Spleen (tissue), 11 donors: ENCODE measurements at regions not wholly inside any gene's neighbourhood (a gene's known extent, or its start where the extent isn't known, plus 50 kb on each side); places are given as distances from the start of the nearest gene placed in this dataset.
"Not testable (repeated sequence)": the region's sequence is repeated elsewhere in the genome, so short reads cannot be mapped to it uniquely, and the experiment has no call there.

ENCODE experiments used
- DNase-seq: peaks from one replicate; pipeline ENCODE4 v3.0.0-alpha.2; 2020
- H3K27ac ChIP-seq, 8 donors: fragments of 200-600 bp; sonication (generic) in 7 of 8; 1 replicate in 4 of 8; 2 replicates in 4 of 8; pipeline versions ENCODE4 v1.5.0 to v1.8.0; 2016 to 2021; ENCODE audit warnings: inconsistent platforms in 4 of 8, mild to moderate bottlenecking in 4 of 8, moderate library complexity in 1 of 8
- H3K27me3 ChIP-seq, 7 donors: fragments of 200-600 bp; sonication (generic) in 6 of 7; replicated peaks in 1 of 7; 1 replicate in 4 of 7; 2 replicates in 3 of 7; pipeline versions ENCODE4 v1.5.0 to v1.8.0; 2016 to 2021; ENCODE audit warnings: inconsistent platforms in 3 of 7, mild to moderate bottlenecking in 1 of 7
- H3K36me3 ChIP-seq, 6 donors: fragments of 200-600 bp; sonication (generic) in 5 of 6; 1 replicate in 4 of 6; 2 replicates in 2 of 6; pipeline versions ENCODE4 v1.5.0 to v1.8.0; 2016 to 2021; ENCODE audit warnings: inconsistent platforms in 2 of 6
- H3K4me1 ChIP-seq, 6 donors: fragments of 200-600 bp; sonication (generic) in 5 of 6; 1 replicate in 3 of 6; 2 replicates in 3 of 6; pipeline versions ENCODE4 v1.5.0 to v1.8.0; 2016 to 2021; ENCODE audit warnings: inconsistent platforms in 3 of 6
- H3K4me3 ChIP-seq, 8 donors: fragments of 200-600 bp; sonication (generic) in 7 of 8; 1 replicate in 4 of 8; 2 replicates in 4 of 8; pipeline versions ENCODE4 v1.5.0 to v1.8.0; 2016 to 2021; ENCODE audit warnings: inconsistent platforms in 4 of 8, mild to moderate bottlenecking in 4 of 8, moderate library complexity in 2 of 8
- H3K9me3 ChIP-seq, 8 donors: fragments of 200-600 bp; sonication (generic) in 7 of 8; 1 replicate in 4 of 8; 2 replicates in 4 of 8; pipeline versions ENCODE4 v1.5.0 to v1.8.0; 2016 to 2021; ENCODE audit warnings: inconsistent platforms in 4 of 8
- POLR2A ChIP-seq, 3 donors: fragments of 450-650 bp; IDR thresholded peaks; one replicate each; pipeline ENCODE4 v1.5.1; 2017; ENCODE audit warnings: antibody characterized with exemption in 3 of 3, mild to moderate bottlenecking in 1 of 3
- POLR2AphosphoS5 ChIP-seq, 3 donors: sonication (generic); formaldehyde crosslinking; IDR thresholded peaks; one replicate each; pipeline ENCODE4 v1.5.1; 2017; ENCODE audit warnings: antibody characterized with exemption in 3 of 3
- WGBS, 5 donors: extraction: QIAGEN DNeasy Blood & Tissue Kit in 3 of 5; methylation state at CpG; one replicate each; pipeline versions ENCODE4 v1.1.5 to v1.1.7; 2013 to 2018; 5-methylcytosine and 5-hydroxymethylcytosine counted together
- intact Hi-C: fragments of 100-400 bp; cut with DNase I; formaldehyde crosslinking; loops from one replicate; pipeline ENCODE4 v1.15.0; 2023; ENCODE audit warnings: low total_unique reads
- TF ChIP-seq, protein P1 (sequence below), 11 experiments: fragments of 200-600 bp in 7 of 11; fragments of 450-650 bp in 4 of 11; sonication (generic) in 4 of 11; IDR thresholded peaks in 8 of 11; conservative IDR thresholded peaks in 3 of 11; 1 replicate in 7 of 11; 2 replicates in 4 of 11; pipeline versions ENCODE4 v1.4.0 to v1.8.0; 2016 to 2021; ENCODE audit warnings: antibody characterized with exemption in 11 of 11, inconsistent platforms in 4 of 11, mild to moderate bottlenecking in 1 of 11
- donor health status: healthy with polysubstance abuse.
- donor health status: DM: no; HTN: no; CAD: no; lungs with moderate emphysema.
- donor health status: DM: no; HTN: no; CAD: no.
- donor health status: Bipolar disorder and iron deficiency.
- donor health status: healthy.
- donor health status: DM: no; HTN: no; CAD: no.
- donor health status: DM: yes; HTN: yes; CAD: no.

- 77 to 93% (median 88%) methylated on average over 4 of the region's 4 CpGs for WGBS, 5 donors
- peaks cover 0 to 5% (median 0%) of the 10 kb centered on the region in 6 donors for H3K4me1 ChIP-seq
- no peak overlapping the region for H3K27ac ChIP-seq
- H3K27me3 ChIP-seq, result no peaks in the 10 kb centered on the region
- no peaks in the 10 kb centered on the region for H3K36me3 ChIP-seq
- peaks cover 0 to 7% (median 3%) of the 10 kb centered on the region in 8 donors for H3K9me3 ChIP-seq
- H3K4me3 ChIP-seq, result no peak overlapping the region
- TF ChIP-seq POLR2AphosphoS5 (IDR thresholded peaks at IDR 0.05) (no peak), POLR2A (IDR thresholded peaks at IDR 0.05) (no peak)
- TF ChIP-seq, protein P1, sequence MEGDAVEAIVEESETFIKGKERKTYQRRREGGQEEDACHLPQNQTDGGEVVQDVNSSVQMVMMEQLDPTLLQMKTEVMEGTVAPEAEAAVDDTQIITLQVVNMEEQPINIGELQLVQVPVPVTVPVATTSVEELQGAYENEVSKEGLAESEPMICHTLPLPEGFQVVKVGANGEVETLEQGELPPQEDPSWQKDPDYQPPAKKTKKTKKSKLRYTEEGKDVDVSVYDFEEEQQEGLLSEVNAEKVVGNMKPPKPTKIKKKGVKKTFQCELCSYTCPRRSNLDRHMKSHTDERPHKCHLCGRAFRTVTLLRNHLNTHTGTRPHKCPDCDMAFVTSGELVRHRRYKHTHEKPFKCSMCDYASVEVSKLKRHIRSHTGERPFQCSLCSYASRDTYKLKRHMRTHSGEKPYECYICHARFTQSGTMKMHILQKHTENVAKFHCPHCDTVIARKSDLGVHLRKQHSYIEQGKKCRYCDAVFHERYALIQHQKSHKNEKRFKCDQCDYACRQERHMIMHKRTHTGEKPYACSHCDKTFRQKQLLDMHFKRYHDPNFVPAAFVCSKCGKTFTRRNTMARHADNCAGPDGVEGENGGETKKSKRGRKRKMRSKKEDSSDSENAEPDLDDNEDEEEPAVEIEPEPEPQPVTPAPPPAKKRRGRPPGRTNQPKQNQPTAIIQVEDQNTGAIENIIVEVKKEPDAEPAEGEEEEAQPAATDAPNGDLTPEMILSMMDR (IDR thresholded peaks at IDR 0.05 in 8 of 11, conservative IDR thresholded peaks at IDR 0.05 in 3 of 11), result no peak
- intact Hi-C loops, result no loop called here
- DNase-seq, result no peak
These were observed 65.4 kb downstream of the SMIM38 start for GRCh38 chr11:69221086-69221485.

DNA sequence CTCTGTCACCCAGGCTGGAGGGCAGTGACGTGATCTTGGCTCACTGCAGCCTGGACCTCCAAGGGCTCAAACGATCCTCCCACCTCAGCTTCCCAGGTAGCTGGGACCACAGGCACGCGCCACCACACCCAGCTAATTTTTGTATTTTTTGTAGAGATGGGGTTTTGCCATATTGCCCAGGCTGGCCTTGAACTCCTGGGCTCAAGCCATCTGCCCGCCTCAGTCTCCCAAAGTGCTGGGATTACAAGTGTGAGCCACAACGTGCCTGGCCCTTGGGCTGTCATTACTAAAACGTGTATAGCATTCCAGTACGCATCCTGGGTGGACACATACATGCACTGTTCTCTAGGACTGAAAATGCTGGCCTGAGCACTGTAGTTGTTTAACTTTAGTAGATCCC is 65.9 kb downstream of the SMIM38 start:
- DNase-seq, H3K36me3 ChIP-seq, intact Hi-C loops, H3K4me3 ChIP-seq, H3K27ac ChIP-seq, H3K27me3 ChIP-seq, H3K4me1 ChIP-seq: not testable (repeated sequence)
- H3K9me3 ChIP-seq, result peaks cover 0 to 12% (median 6%) of the 10 kb centered on the region in 8 donors
- WGBS, 5 donors, result 86 to 95% (median 90%) methylated on average over 8 of the region's 8 CpGs

- peaks cover 0 to 37% (median 0%) of the 10 kb centered on the region in 7 donors for H3K27me3 ChIP-seq
- no peaks in the 10 kb centered on the region for H3K4me1 ChIP-seq
- H3K36me3 ChIP-seq, result no peaks in the 10 kb centered on the region
- intact Hi-C loops, result no loop called here
- TF ChIP-seq, protein P1 (IDR thresholded peaks at IDR 0.05 in 8 of 11, conservative IDR thresholded peaks at IDR 0.05 in 3 of 11), result no peak
- TF ChIP-seq POLR2A (IDR thresholded peaks at IDR 0.05) (no peak), POLR2AphosphoS5 (IDR thresholded peaks at IDR 0.05) (no peak)
- H3K27ac ChIP-seq, result no peak overlapping the region
- H3K4me3 ChIP-seq, result no peak overlapping the region
- 90 to 100% (median 96%) methylated on average over 1 of the region's 1 CpG for WGBS, 5 donors
- no peak for DNase-seq
- H3K9me3 ChIP-seq, result peaks cover 0 to 13% (median 7%) of the 10 kb centered on the region in 8 donors
These were observed 66.7 kb upstream of the MYEOV start for GRCh38 chr11:69227271-69227670.

DNA sequence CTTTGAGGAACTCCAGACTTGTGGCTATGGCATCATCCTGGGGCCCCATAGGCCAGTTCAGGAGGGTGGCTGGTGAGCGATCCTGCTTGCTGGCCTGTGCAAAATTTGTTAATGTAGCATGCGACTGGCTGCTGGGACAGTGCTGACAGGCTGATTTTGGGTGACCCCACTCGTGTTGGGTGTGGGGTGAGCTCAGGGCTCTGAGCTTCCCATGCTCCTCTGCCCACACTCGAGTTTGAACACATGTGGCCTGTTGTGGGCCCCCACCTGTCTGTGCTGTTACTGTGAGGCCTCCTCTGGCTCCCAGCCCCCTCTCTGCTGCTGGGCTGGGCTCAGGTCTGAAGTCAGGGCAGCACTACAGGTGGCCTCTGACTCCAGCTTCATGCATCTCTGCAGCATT is 64.4 kb upstream of the MYEOV start:
- no peaks in the 10 kb centered on the region for H3K36me3 ChIP-seq
- no peak overlapping the region for H3K4me3 ChIP-seq
- H3K27me3 ChIP-seq, result peaks cover 0 to 37% (median 0%) of the 10 kb centered on the region in 7 donors
- DNase-seq, result no peak
- intact Hi-C loops, result no loop called here
- no peaks in the 10 kb centered on the region for H3K4me1 ChIP-seq
- no peak overlapping the region for H3K27ac ChIP-seq
- TF ChIP-seq POLR2AphosphoS5 (IDR thresholded peaks at IDR 0.05) (no peak), POLR2A (IDR thresholded peaks at IDR 0.05) (no peak)
- TF ChIP-seq, protein P1 (IDR thresholded peaks at IDR 0.05 in 8 of 11, conservative IDR thresholded peaks at IDR 0.05 in 3 of 11), result no peak
- WGBS, 5 donors, result 71 to 93% (median 86%) methylated on average over 3 to 4 of the region's 4 CpGs
- H3K9me3 ChIP-seq, result peaks cover 0 to 13% (median 7%) of the 10 kb centered on the region in 8 donors
